Loucy (cell line): ENCODE measurements at regions not wholly inside any gene's neighbourhood (a gene's known extent, or its start where the extent isn't known, plus 50 kb on each side); places are given as distances from the start of the nearest gene placed in this dataset.

Experiments
- H2AFZ ChIP-seq: fragments of 200-600 bp; sonication (generic); 2 replicates; pipeline ENCODE4 v1.6.0; 2016; ENCODE audit warnings: antibody characterized with exemption, mild to moderate bottlenecking, low read length, moderate library complexity
- H3F3A ChIP-seq: fragments of 200-600 bp; 2 replicates; pipeline ENCODE4 v1.6.0; 2016; ENCODE audit warnings: antibody characterized with exemption, low read depth, mild to moderate bottlenecking
- H3K27me3 ChIP-seq: fragments of 200-600 bp; sonication (generic); 2 replicates; pipeline ENCODE4 v1.6.1; 2014; ENCODE audit warnings: low read length, mild to moderate bottlenecking; ENCODE audit not compliant: insufficient read depth, poor library complexity, severe bottlenecking
- H3K36me3 ChIP-seq: fragments of 200-600 bp; sonication (generic); 2 replicates; pipeline ENCODE4 v1.6.1; 2016; ENCODE audit warnings: low read length; ENCODE audit not compliant: insufficient read depth
- H3K4me1 ChIP-seq: fragments of 200-600 bp; sonication (generic); 2 replicates; pipeline ENCODE4 v1.5.1; 2014; ENCODE audit warnings: low read length, mild to moderate bottlenecking; ENCODE audit not compliant: insufficient read depth, poor library complexity, severe bottlenecking
- H3K4me2 ChIP-seq: fragments of 200-600 bp; sonication (generic); 2 replicates; pipeline ENCODE4 v1.6.0; 2014; ENCODE audit warnings: antibody characterized with exemption, low read length, low read depth, mild to moderate bottlenecking; ENCODE audit not compliant: poor library complexity, severe bottlenecking
- H3K4me3 ChIP-seq: fragments of 200-600 bp; sonication (generic); 2 replicates; pipeline ENCODE4 v1.5.1; 2014; ENCODE audit warnings: low read length, mild to moderate bottlenecking, mixed read lengths; ENCODE audit not compliant: poor library complexity, severe bottlenecking
- H3K79me2 ChIP-seq: fragments of 200-600 bp; sonication (generic); 2 replicates; pipeline ENCODE4 v1.6.1; 2014; ENCODE audit warnings: low read length; ENCODE audit not compliant: insufficient read depth
- H3K9ac ChIP-seq: fragments of 200-600 bp; sonication (generic); 2 replicates; pipeline ENCODE4 v1.6.0; 2014; ENCODE audit warnings: mild to moderate bottlenecking, low read depth, low read length, moderate library complexity; ENCODE audit not compliant: poor library complexity, severe bottlenecking
- H3K9me2 ChIP-seq: fragments of 200-600 bp; sonication (generic); replicated peaks from 2 replicates; pipeline ENCODE4 v1.6.1; 2016; ENCODE audit warnings: low read depth, low read length, mixed read lengths
- H3K9me3 ChIP-seq: fragments of 200-600 bp; sonication (generic); 2 replicates; pipeline ENCODE4 v1.6.1; 2014; ENCODE audit warnings: mild to moderate bottlenecking, antibody characterized with exemption, low read length, low read depth; ENCODE audit not compliant: insufficient read depth
- H4K20me1 ChIP-seq: fragments of 200-600 bp; sonication (generic); 2 replicates; pipeline ENCODE4 v1.6.0; 2014; ENCODE audit warnings: antibody characterized with exemption, low read length, mild to moderate bottlenecking; ENCODE audit not compliant: insufficient read depth, poor library complexity, severe bottlenecking
- CTCF ChIP-seq: fragments of 200-600 bp; sonication (generic); conservative IDR thresholded peaks from 2 replicates; pipeline ENCODE4 v1.5.1; 2014; ENCODE audit warnings: mild to moderate bottlenecking, antibody characterized with exemption, low read length
- EZH2phosphoT487 ChIP-seq: fragments of 200-600 bp; IDR thresholded peaks from 2 replicates; pipeline ENCODE4 v1.6.1; 2018; ENCODE audit warnings: antibody characterized with exemption, mild to moderate bottlenecking, moderate library complexity, borderline replicate concordance

GRCh38 chr3:117109178-117109577, 399.6 kb downstream of the TUSC7 start:
- H2AFZ ChIP-seq, result no peak overlapping the region

GRCh38 chr3:117114517-117115265, 405.1 kb downstream of the TUSC7 start:
- Histone ChIP-seq H3K9me3 (no peaks in the 10 kb centered on the region), H3F3A (no peaks in the 10 kb centered on the region), H3K4me1 (no peaks in the 10 kb centered on the region), H4K20me1 (no peaks in the 10 kb centered on the region), H2AFZ (no peak overlapping the region), H3K9me2 (no peaks in the 10 kb centered on the region), H3K4me3 (no peak overlapping the region), H3K4me2 (no peak overlapping the region), H3K36me3 (no peaks in the 10 kb centered on the region), H3K9ac (no peak overlapping the region), H3K27me3 (no peaks in the 10 kb centered on the region), H3K79me2 (no peaks in the 10 kb centered on the region)
- no peak for TF ChIP-seq CTCF
- no peak for TF ChIP-seq EZH2phosphoT487

More at GRCh38 chr3:117109178-117109577, 399.6 kb downstream of the TUSC7 start:
- no peak for TF ChIP-seq EZH2phosphoT487
- TF ChIP-seq CTCF, result no peak
- Histone ChIP-seq H3F3A (no peaks in the 10 kb centered on the region), H3K9ac (no peak overlapping the region), H4K20me1 (no peaks in the 10 kb centered on the region), H3K4me2 (no peak overlapping the region), H3K79me2 (no peaks in the 10 kb centered on the region), H3K4me1 (no peaks in the 10 kb centered on the region), H3K9me3 (no peaks in the 10 kb centered on the region), H3K9me2 (no peaks in the 10 kb centered on the region), H3K4me3 (no peak overlapping the region), H3K27me3 (no peaks in the 10 kb centered on the region), H3K36me3 (no peaks in the 10 kb centered on the region)

- Histone ChIP-seq H3K9me2 (no peaks in the 10 kb centered on the region), H2AFZ (no peak overlapping the region), H3K9me3 (no peaks in the 10 kb centered on the region), H3K36me3 (no peaks in the 10 kb centered on the region), H3K79me2 (no peaks in the 10 kb centered on the region), H3K27me3 (no peaks in the 10 kb centered on the region), H3K9ac (no peak overlapping the region), H3K4me3 (no peak overlapping the region), H3K4me2 (no peak overlapping the region), H3F3A (no peaks in the 10 kb centered on the region), H3K4me1 (no peaks in the 10 kb centered on the region), H4K20me1 (no peaks in the 10 kb centered on the region)
- TF ChIP-seq EZH2phosphoT487 (no peak), CTCF (no peak)
Observed at GRCh38 chr3:117117188-117117936, 407.8 kb downstream of the TUSC7 start.
